IMR-90 (cell line): ENCODE measurements at regions not wholly inside any gene's neighbourhood (a gene's known extent, or its start where the extent isn't known, plus 50 kb on each side); places are given as distances from the start of the nearest gene placed in this dataset.
"Not testable (repeated sequence)": the region's sequence is repeated elsewhere in the genome, so short reads cannot be mapped to it uniquely, and the experiment has no call there.

ENCODE experiments used
- ATAC-seq: fragments of 200-7000 bp; cut with Tn5 transposase; 2 replicates; pipeline ENCODE4 v1.9.1; 2020; ENCODE audit warnings: low read depth, mild to moderate bottlenecking, moderate library complexity
- BruUV-seq: library from RNA; stranded (reverse); fragments of 400-500 nt; replicated peaks from 2 replicates; lab custom pipeline; 2021; lab: Mats Ljungman, UMichigan
- CTCF ChIA-PET: fragments of 300-600 bp; formaldehyde crosslinking; extraction: SDS; loops from one replicate; lab custom pipeline; 2021; ENCODE audit warnings: antibody characterized with exemption; lab: Yijun Ruan, JAX
- POLR2A ChIA-PET: fragments of 300-600 bp; sonication (Branson Sonifier 250); formaldehyde crosslinking; loops from one replicate; lab custom pipeline; 2022; ENCODE audit warnings: antibody characterized with exemption; ENCODE audit not compliant: unreplicated experiment; lab: Charles Lee
- DNase-seq: peaks from one replicate; pipeline ENCODE4 v3.0.0; 2013
- H2AFZ ChIP-seq: replicated peaks from 2 replicates; pipeline ENCODE3; 2013; ENCODE audit warnings: low read length, mild to moderate bottlenecking; ENCODE audit not compliant: poor library complexity
- H2AK5ac ChIP-seq: 2 replicates; pipeline ENCODE4 v1.6.1; 2013; ENCODE audit warnings: low read depth, low read length, inconsistent platforms
- H2AK9ac ChIP-seq: replicated peaks from 2 replicates; pipeline ENCODE3; 2013; ENCODE audit warnings: mild to moderate bottlenecking, low read depth, low read length, moderate library complexity; ENCODE audit not compliant: poor library complexity
- H2BK120ac ChIP-seq: 2 replicates; pipeline ENCODE4 v1.6.1; 2013; ENCODE audit warnings: low read depth, low read length, inconsistent platforms
- H2BK15ac ChIP-seq: 3 replicates; pipeline ENCODE4 v1.6.1; 2013; ENCODE audit warnings: low read depth, low read length, inconsistent platforms
- H2BK20ac ChIP-seq: 2 replicates; pipeline ENCODE4 v1.6.1; 2013; ENCODE audit warnings: low read depth, mild to moderate bottlenecking, inconsistent platforms, low read length, moderate library complexity
- H2BK5ac ChIP-seq: 2 replicates; pipeline ENCODE4 v1.6.1; 2013; ENCODE audit warnings: mild to moderate bottlenecking, low read depth, low read length, inconsistent platforms; ENCODE audit not compliant: poor library complexity, severe bottlenecking
- H3K14ac ChIP-seq: replicated peaks from 2 replicates; pipeline ENCODE4 v1.6.1; 2013; ENCODE audit warnings: low read depth, low read length, inconsistent platforms
- H3K18ac ChIP-seq: 2 replicates; pipeline ENCODE4 v1.6.1; 2013; ENCODE audit warnings: low read depth, low read length, control low read depth
- H3K23ac ChIP-seq: 2 replicates; pipeline ENCODE4 v1.6.1; 2013; ENCODE audit warnings: low read depth, low read length, inconsistent platforms
- H3K27ac ChIP-seq: 2 replicates; pipeline ENCODE4 v1.5.1; 2013; ENCODE audit warnings: mild to moderate bottlenecking, control low read depth, low read length; ENCODE audit not compliant: insufficient read depth
- H3K27me3 ChIP-seq: 2 replicates; pipeline ENCODE4 v1.6.1; 2013; ENCODE audit warnings: low read length; ENCODE audit not compliant: control insufficient read depth, insufficient read depth
- H3K36me3 ChIP-seq: 2 replicates; pipeline ENCODE4 v1.6.1; 2013; ENCODE audit warnings: low read length, mixed read lengths; ENCODE audit not compliant: control insufficient read depth, insufficient read depth
- H3K4ac ChIP-seq: 2 replicates; pipeline ENCODE4 v1.6.1; 2013; ENCODE audit warnings: low read depth, low read length, inconsistent platforms
- H3K4me1 ChIP-seq: 2 replicates; pipeline ENCODE4 v1.6.1; 2013; ENCODE audit warnings: low read length, mixed read lengths; ENCODE audit not compliant: control insufficient read depth, insufficient read depth
- H3K4me2 ChIP-seq: 2 replicates; pipeline ENCODE4 v1.6.1; 2013; ENCODE audit warnings: low read depth, mild to moderate bottlenecking, control low read depth, low read length, moderate library complexity
- H3K4me3 ChIP-seq: 2 replicates; pipeline ENCODE4 v1.5.1; 2013; ENCODE audit warnings: low read depth, mild to moderate bottlenecking, control low read depth, low read length, moderate library complexity; ENCODE audit not compliant: insufficient read depth
- H3K56ac ChIP-seq: 2 replicates; pipeline ENCODE4 v1.6.1; 2013; ENCODE audit warnings: low read length, inconsistent platforms; ENCODE audit not compliant: insufficient read depth; ENCODE audit errors: extremely low read depth
- H3K79me1 ChIP-seq, 2 experiments: 2 replicates each; pipeline ENCODE4 v1.6.1; 2013; ENCODE audit warnings: low read length in 2 of 2, inconsistent platforms in 1 of 2, low read depth in 1 of 2
- H3K9ac ChIP-seq: 2 replicates; pipeline ENCODE4 v1.6.1; 2013; ENCODE audit warnings: low read depth, low read length, control low read depth
- H3K9me1 ChIP-seq: 2 replicates; pipeline ENCODE4 v1.6.1; 2013; ENCODE audit warnings: low read length, inconsistent platforms; ENCODE audit not compliant: insufficient read depth
- H3K9me3 ChIP-seq: 2 replicates; pipeline ENCODE4 v1.6.1; 2013; ENCODE audit warnings: low read length; ENCODE audit not compliant: control insufficient read depth, insufficient read depth
- H4K20me1 ChIP-seq: 2 replicates; pipeline ENCODE4 v1.6.1; 2013; ENCODE audit warnings: low read length, inconsistent platforms; ENCODE audit not compliant: insufficient read depth
- H4K5ac ChIP-seq: 2 replicates; pipeline ENCODE4 v1.6.1; 2013; ENCODE audit warnings: mild to moderate bottlenecking, low read depth, low read length, control low read depth
- H4K8ac ChIP-seq, 2 experiments: 2 replicates each; pipeline ENCODE4 v1.6.1; 2013; ENCODE audit warnings: low read depth in 2 of 2, low read length in 2 of 2, control low read depth in 1 of 2, inconsistent platforms in 1 of 2
- H4K91ac ChIP-seq: 2 replicates; pipeline ENCODE4 v1.6.1; 2013; ENCODE audit warnings: low read depth, low read length, inconsistent platforms; ENCODE audit not compliant: insufficient read depth
- CEBPB ChIP-seq: IDR thresholded peaks from 2 replicates; pipeline ENCODE4 v1.6.1; 2012; ENCODE audit warnings: low read depth, low read length, improper control_type of control experiment
- MAFK ChIP-seq: IDR thresholded peaks from 2 replicates; pipeline ENCODE4 v1.6.1; 2012; ENCODE audit warnings: low read depth, low read length, improper control_type of control experiment
- WGBS, 2 experiments: methylation state at CpG; one replicate each; pipeline versions ENCODE4 v1.1.5 to v1.1.7; 2013; ENCODE audit warnings: missing lambda C conversion rate in 2 of 2; ENCODE audit not compliant: insufficient read length in 1 of 2; ENCODE audit errors: extremely low coverage in 2 of 2; 5-methylcytosine and 5-hydroxymethylcytosine counted together
- dilution Hi-C: fragments of 300-500 bp; cut with HindIII; formaldehyde crosslinking; loops from one replicate; pipeline ENCODE4 v1.14.3; 2018; ENCODE audit warnings: low sequenced_read_pairs; ENCODE audit not compliant: unreplicated experiment
- in situ Hi-C: fragments of 300-500 bp; cut with MboI; formaldehyde crosslinking; loops from 3 replicates; pipeline ENCODE4 v1.14.3; 2019; ENCODE audit warnings: low sequenced_read_pairs, inconsistent platforms, mixed read lengths
- intact Hi-C: fragments of 100-400 bp; cut with micrococcal nuclease; formaldehyde crosslinking; loops from 2 replicates; pipeline ENCODE4 v1.10.0; 2022

GRCh38 chr4:104577405-104577804 is 82.7 kb upstream of the CXXC4 start:
- ATAC-seq (no peak), DNase-seq (no peak)
- Histone ChIP-seq H3K79me1 (no peaks in the 10 kb centered on the region), H2AFZ (no peak overlapping the region), H4K20me1 (no peaks in the 10 kb centered on the region), H4K8ac (no peak overlapping the region), H3K4me2 (no peak overlapping the region), H2AK9ac (no peak overlapping the region), H3K9me1 (no peaks in the 10 kb centered on the region), H3K56ac (no peak overlapping the region), H3K27ac (no peak overlapping the region), H3K23ac (no peak overlapping the region), H4K5ac (no peak overlapping the region), H2AK5ac (no peak overlapping the region), H3K4me3 (no peak overlapping the region), H3K9ac (no peak overlapping the region), H3K4me1 (no peaks in the 10 kb centered on the region), H3K18ac (no peak overlapping the region), H4K91ac (no peak overlapping the region), H3K14ac (no peak overlapping the region), H2BK20ac (no peak overlapping the region), H3K36me3 (no peaks in the 10 kb centered on the region), H3K4ac (no peak overlapping the region), H3K27me3 (no peaks in the 10 kb centered on the region), H2BK5ac (no peak overlapping the region), H2BK15ac (no peak overlapping the region), H2BK120ac (no peak overlapping the region), H3K9me3 (no peaks in the 10 kb centered on the region)
- ChIA-PET POLR2A (no interaction called here), CTCF (no interaction called here)
- no TSS peak for BruUV-seq
- TF ChIP-seq CEBPB (no peak), MAFK (peak; percentile 81)
- in situ Hi-C loops (no loop called here), intact Hi-C loops (no loop called here), dilution Hi-C loops (no loop called here)

- H3K23ac ChIP-seq, H3K4me2 ChIP-seq, H4K5ac ChIP-seq, H3K18ac ChIP-seq, H4K20me1 ChIP-seq, H3K9ac ChIP-seq, H3K27ac ChIP-seq, H2BK20ac ChIP-seq, H3K4me3 ChIP-seq, BruUV-seq, in situ Hi-C loops, DNase-seq, H2AK5ac ChIP-seq, H3K4ac ChIP-seq, H2AK9ac ChIP-seq, CTCF ChIA-PET, ATAC-seq, H3K9me3 ChIP-seq, H3K14ac ChIP-seq, H3K4me1 ChIP-seq, H3K56ac ChIP-seq, H2AFZ ChIP-seq, POLR2A ChIA-PET, H4K91ac ChIP-seq, H2BK15ac ChIP-seq, H4K8ac ChIP-seq, H3K79me1 ChIP-seq, H3K36me3 ChIP-seq, H3K27me3 ChIP-seq, H3K9me1 ChIP-seq, H2BK120ac ChIP-seq, dilution Hi-C loops, H2BK5ac ChIP-seq, intact Hi-C loops: not testable (repeated sequence)
- no CpG with 5 or more reads among the region's 16 CpGs for WGBS, 2 experiments
Measured at GRCh38 chr4:104581476-104581875, 86.8 kb upstream of the CXXC4 start.
